Endothelial cell of umbilical vein (primary cell): ENCODE measurements at regions not wholly inside any gene's neighbourhood (a gene's known extent, or its start where the extent isn't known, plus 50 kb on each side); places are given as distances from the start of the nearest gene placed in this dataset.

Source experiments
- BruUV-seq: library from RNA; stranded (reverse); fragments of 400-500 nt; replicated peaks from 2 replicates; lab custom pipeline; 2021; lab: Mats Ljungman, UMichigan
- CTCF ChIA-PET: fragments of 300-600, 350-600 bp; sonication (Branson Sonifier 250); formaldehyde crosslinking; loops from one replicate; lab custom pipeline; 2021; ENCODE audit warnings: antibody characterized with exemption, inconsistent platforms; lab: Charles Lee
- POLR2A ChIA-PET: fragments of 300-600, 350-600 bp; sonication (Branson Sonifier 250); formaldehyde crosslinking; loops from one replicate; lab custom pipeline; 2021; ENCODE audit warnings: antibody characterized with exemption, inconsistent platforms; lab: Charles Lee
- DNase-seq: peaks from one replicate; pipeline ENCODE4 v3.0.0-alpha.2; 2011; ENCODE audit warnings: low read depth, low spot score
- FAIRE-seq: peaks from 2 replicates; lab custom pipeline; 2011; peaks lifted over from hg19 to GRCh38; lab: Jason Lieb, UNC
- H2AFZ ChIP-seq: 2 replicates; pipeline ENCODE4 v1.6.0; 2012; ENCODE audit warnings: low read depth, low read length, control low read depth, inconsistent platforms
- H3K27ac ChIP-seq: 2 replicates; pipeline ENCODE4 v1.5.1; 2011; ENCODE audit warnings: low read depth, mild to moderate bottlenecking, control low read depth, low read length, moderate library complexity; ENCODE audit not compliant: insufficient read depth
- H3K27me3 ChIP-seq, 2 experiments: 2 replicates each; pipeline versions ENCODE4 v1.6.0 to v1.6.1; 2011; ENCODE audit warnings: low read length in 2 of 2, mixed read lengths in 1 of 2; ENCODE audit not compliant: control insufficient read depth in 2 of 2, insufficient read depth in 2 of 2
- H3K36me3 ChIP-seq, 2 experiments: 2 replicates in 1 of 2; 3 replicates in 1 of 2; pipeline ENCODE4 v1.5.1; 2011; ENCODE audit warnings: low read length in 2 of 2, mild to moderate bottlenecking in 1 of 2, moderate library complexity in 1 of 2; ENCODE audit not compliant: control insufficient read depth in 2 of 2, insufficient read depth in 2 of 2; ENCODE audit errors: extremely low read depth in 1 of 2
- H3K4me1 ChIP-seq: 3 replicates; pipeline ENCODE4 v1.5.1; 2011; ENCODE audit warnings: mild to moderate bottlenecking, low read length; ENCODE audit not compliant: control insufficient read depth, insufficient read depth; ENCODE audit errors: extremely low read depth
- H3K4me2 ChIP-seq: 2 replicates; pipeline ENCODE4 v1.6.1; 2011; ENCODE audit warnings: low read length, control low read depth, mixed read lengths; ENCODE audit not compliant: insufficient read depth
- H3K4me3 ChIP-seq, 3 experiments: fragments of 200-600 bp in 1 of 3; sonication (generic), shearing (Covaris generic) in 1 of 3; replicated peaks in 1 of 3; 2 replicates each; pipeline ENCODE4 v1.5.1; 2011 to 2016; ENCODE audit warnings: control low read depth in 3 of 3, low read length in 3 of 3, mild to moderate bottlenecking in 2 of 3, inconsistent platforms in 1 of 3, low read depth in 1 of 3, moderate library complexity in 1 of 3; ENCODE audit not compliant: insufficient read depth in 1 of 3
- H3K79me2 ChIP-seq: 2 replicates; pipeline ENCODE4 v1.6.0; 2012; ENCODE audit warnings: low read length, inconsistent platforms; ENCODE audit not compliant: control insufficient read depth, insufficient read depth
- H3K9ac ChIP-seq: replicated peaks from 2 replicates; pipeline ENCODE3; 2011; ENCODE audit warnings: low read length, control low read depth; ENCODE audit not compliant: insufficient read depth; ENCODE audit errors: extremely low read depth
- H3K9me1 ChIP-seq: replicated peaks from 3 replicates; pipeline ENCODE4 v1.6.0; 2011; ENCODE audit warnings: mild to moderate bottlenecking, low read length; ENCODE audit not compliant: control insufficient read depth, insufficient read depth; ENCODE audit errors: extremely low read depth
- H3K9me3 ChIP-seq: replicated peaks from 2 replicates; pipeline ENCODE4 v1.5.1; 2012; ENCODE audit warnings: low read length, inconsistent platforms; ENCODE audit not compliant: control insufficient read depth, insufficient read depth
- H4K20me1 ChIP-seq: replicated peaks from 2 replicates; pipeline ENCODE3; 2011; ENCODE audit warnings: mild to moderate bottlenecking, low read length; ENCODE audit not compliant: control insufficient read depth, insufficient read depth; ENCODE audit errors: extremely low read depth
- CTCF ChIP-seq, 2 donors: IDR thresholded peaks; 1 replicate in 1 of 2; 2 replicates in 1 of 2; pipeline ENCODE4 v1.5.1; 2011; ENCODE audit warnings: low read length in 2 of 2, mild to moderate bottlenecking in 2 of 2, moderate library complexity in 2 of 2, control low read depth in 1 of 2, inconsistent platforms in 1 of 2, low read depth in 1 of 2; ENCODE audit not compliant: insufficient read depth in 1 of 2; ENCODE audit errors: extremely low read depth in 1 of 2
- FOS ChIP-seq: IDR thresholded peaks from 2 replicates; pipeline ENCODE4 v1.6.1; 2011; ENCODE audit warnings: mild to moderate bottlenecking, low read length, moderate library complexity, borderline replicate concordance; ENCODE audit not compliant: insufficient read depth
- GATA2 ChIP-seq: IDR thresholded peaks from 2 replicates; pipeline ENCODE4 v1.7.0; 2011; ENCODE audit warnings: low read depth, mild to moderate bottlenecking, moderate library complexity, mixed read lengths, low read length; ENCODE audit not compliant: insufficient read length, insufficient read depth
- JUN ChIP-seq: IDR thresholded peaks from 2 replicates; pipeline ENCODE4 v1.6.1; 2011; ENCODE audit warnings: borderline replicate concordance, low read depth; ENCODE audit not compliant: insufficient read length, insufficient read depth
- MAX ChIP-seq: IDR thresholded peaks from 2 replicates; pipeline ENCODE4 v1.6.1; 2011; ENCODE audit not compliant: insufficient read depth, insufficient read length
- MYC ChIP-seq: IDR thresholded peaks from one replicate; pipeline ENCODE4 v1.6.1; 2011; ENCODE audit warnings: mild to moderate bottlenecking, low read depth, low read length
- POLR2A ChIP-seq: IDR thresholded peaks from 2 replicates; pipeline ENCODE4 v1.6.1; 2012; ENCODE audit warnings: low read depth, mild to moderate bottlenecking, control low read depth, low read length
- POLR2AphosphoS5 ChIP-seq: IDR thresholded peaks from 2 replicates; pipeline ENCODE4 v1.6.1; 2012; ENCODE audit warnings: low read depth, mild to moderate bottlenecking, control low read depth, low read length, moderate library complexity; ENCODE audit not compliant: insufficient read depth
- dilution Hi-C: fragments of 300-500 bp; cut with MboI; formaldehyde crosslinking; loops from one replicate; pipeline ENCODE4 v1.15.0; 2019; ENCODE audit warnings: low sequenced_read_pairs; ENCODE audit not compliant: extremely low pct_ligation_motif_present
- intact Hi-C: fragments of 100-400 bp; cut with micrococcal nuclease; formaldehyde crosslinking; loops from one replicate; pipeline ENCODE4 v1.10.0; 2022

GRCh38 chr1:217021956-217022355 is 298.7 kb upstream of the ESRRG start:
- H3K79me2 ChIP-seq, result no peaks in the 10 kb centered on the region
- H3K9ac ChIP-seq, result no peak overlapping the region
- H3K4me3 ChIP-seq, result no peak overlapping the region
- no peak for TF ChIP-seq JUN
- TF ChIP-seq FOS, result no peak
- no peak for TF ChIP-seq POLR2A
- no peak for TF ChIP-seq GATA2
- no peak for TF ChIP-seq MYC
- no peak for TF ChIP-seq CTCF (IDR thresholded peaks at IDR 0.05; ENCODE audit: extremely low read depth in 1 of 2, insufficient read depth in 1 of 2, low read depth in 1 of 2, low read length in 2 of 2)
- no peak for TF ChIP-seq POLR2AphosphoS5
- TF ChIP-seq MAX, result no peak
- no peaks in the 10 kb centered on the region for H3K4me1 ChIP-seq
- H3K27ac ChIP-seq, result no peak overlapping the region
- dilution Hi-C loops, result no loop called here
- H2AFZ ChIP-seq, result no peak overlapping the region
- FAIRE-seq (no peak), DNase-seq (no peak)
- CTCF ChIA-PET, result no interaction called here
- BruUV-seq, result no TSS peak
- intact Hi-C loops, result no loop called here
- no peaks in the 10 kb centered on the region for H4K20me1 ChIP-seq
- POLR2A ChIA-PET, result no interaction called here
- H3K9me1 ChIP-seq, result no peaks in the 10 kb centered on the region
- H3K36me3 ChIP-seq, result no peaks in the 10 kb centered on the region
- no peaks in the 10 kb centered on the region for H3K27me3 ChIP-seq
- no peaks in the 10 kb centered on the region for H3K9me3 ChIP-seq
- no peak overlapping the region for H3K4me2 ChIP-seq
